ENCODE measurements at regions not wholly inside any gene's neighbourhood (a gene's known extent, or its start where the extent isn't known, plus 50 kb on each side); places are given as distances from the start of the nearest gene placed in this dataset.
"Not testable (repeated sequence)": the region's sequence is repeated elsewhere in the genome, so short reads cannot be mapped to it uniquely, and the experiment has no call there.

DNA sequence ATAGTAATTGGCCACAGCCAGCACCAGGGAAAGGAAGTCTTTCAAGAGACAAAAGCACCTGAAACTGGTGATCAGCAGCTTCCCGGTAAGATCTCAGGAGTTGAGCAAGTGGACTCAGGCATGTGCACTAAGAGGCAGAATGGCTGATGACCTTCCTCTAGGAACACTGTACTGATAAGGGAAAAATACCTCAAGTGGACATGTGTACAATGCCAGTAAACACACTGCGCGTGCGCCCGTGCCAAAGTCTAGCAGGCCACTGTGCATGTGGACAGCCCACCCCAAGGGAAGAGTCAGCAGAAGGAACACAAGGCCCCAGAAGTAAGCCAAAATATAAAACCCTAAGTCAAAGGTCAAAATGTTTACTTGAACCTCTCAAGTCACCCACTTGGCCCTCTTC lies 423.0 kb downstream of the TUSC1 start:
- DNase-seq, result no peak

- DNase-seq, result no peak
Observed at GRCh38 chr9:25254051-25254450, 424.2 kb downstream of the TUSC1 start.

DNA sequence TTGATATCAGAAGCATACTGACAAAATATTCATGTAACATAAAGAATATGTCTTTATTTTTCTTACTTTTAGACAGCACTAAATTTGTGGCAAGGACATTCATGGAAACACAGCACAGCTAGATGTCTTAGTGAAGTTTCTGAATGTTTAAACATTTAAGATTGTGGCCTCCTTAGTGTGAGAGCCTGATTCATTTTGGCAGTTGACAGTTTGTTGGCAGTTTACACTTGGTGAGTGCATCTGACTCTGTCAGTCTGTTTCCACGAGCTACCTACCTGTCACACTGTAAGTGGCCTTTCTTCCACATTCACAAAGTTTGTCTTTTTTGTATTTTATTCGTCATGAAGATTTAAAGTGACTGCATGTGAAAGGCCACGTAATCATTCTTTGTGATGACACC lies 436.8 kb downstream of the TUSC1 start:
- DNase-seq, result no peak

DNA sequence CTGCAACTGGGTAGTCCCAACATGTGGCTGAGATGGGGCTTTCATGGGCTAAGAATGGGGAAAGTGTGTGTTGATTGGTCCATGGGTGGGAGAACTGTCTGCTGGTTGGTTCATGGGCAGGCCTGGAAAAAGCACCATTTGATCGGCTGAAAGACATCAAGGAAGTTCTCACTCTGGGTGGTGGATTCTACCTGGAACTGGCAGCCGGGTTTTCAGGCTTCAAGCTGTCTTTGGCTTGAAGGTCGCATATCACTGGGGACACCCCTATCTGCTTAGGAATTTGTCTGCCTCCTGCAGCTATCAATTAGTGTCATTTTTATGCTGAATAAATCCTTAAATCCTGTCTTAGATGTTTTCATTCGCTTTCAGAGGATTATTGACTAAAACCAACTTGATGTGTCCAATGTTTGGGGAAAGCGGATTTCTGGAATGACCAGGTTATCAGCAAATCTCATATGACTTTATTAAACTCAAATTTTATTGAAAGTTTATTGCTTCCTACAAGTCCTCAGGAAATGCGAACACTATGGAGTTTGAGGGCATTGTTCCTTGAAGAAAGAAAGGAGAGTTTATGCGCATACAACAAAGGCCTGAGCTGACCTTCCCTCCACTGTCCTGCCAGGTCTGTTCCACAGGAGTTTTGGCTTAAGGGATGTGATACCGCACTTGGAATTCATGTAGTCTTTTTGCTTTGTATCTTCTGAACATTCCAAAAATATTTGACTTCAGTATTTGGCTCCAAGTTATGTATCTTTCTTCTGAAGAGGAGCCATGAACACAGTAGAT lies 451.1 kb downstream of the TUSC1 start:
- DNase-seq, result no peak

DNA sequence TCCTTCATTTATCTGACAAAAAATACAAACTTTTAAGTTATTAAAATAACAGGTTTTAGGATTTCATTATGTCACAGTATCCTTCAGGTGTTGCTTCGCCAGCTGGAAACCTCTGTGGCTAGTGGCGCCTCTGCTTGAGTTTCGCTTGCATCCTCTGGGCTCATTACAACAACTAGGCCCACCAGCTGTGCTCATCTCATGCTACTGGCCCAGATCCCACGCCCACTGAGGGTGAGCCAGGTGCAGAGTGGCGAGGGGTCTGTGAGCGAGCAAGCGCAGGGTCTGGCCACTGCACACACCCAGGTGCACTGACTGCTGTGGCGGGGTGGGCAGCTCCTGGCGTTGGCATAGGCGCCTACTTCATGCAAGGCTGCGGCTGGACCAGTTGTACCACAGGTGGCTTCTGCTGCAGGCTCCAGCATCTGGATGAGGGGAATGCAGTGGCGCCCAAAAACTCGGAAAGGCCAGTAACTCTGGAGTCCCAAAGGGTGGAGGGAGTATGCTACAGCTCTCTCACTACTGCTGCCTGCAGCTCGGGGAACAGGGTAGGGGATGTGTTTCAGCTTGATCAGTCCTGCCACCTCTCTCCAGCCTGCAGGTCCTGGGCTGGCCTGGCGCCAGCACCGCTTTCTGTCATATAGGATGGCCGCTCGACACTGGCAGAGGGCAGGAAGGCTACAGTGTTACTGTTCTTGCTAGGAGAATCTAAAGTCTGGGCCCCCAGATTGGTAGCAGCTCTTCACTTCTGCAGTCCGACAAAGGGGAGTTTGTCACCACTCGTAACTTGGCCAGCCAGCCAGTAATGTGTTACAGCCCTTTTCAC lies 452.1 kb downstream of the TUSC1 start:
- DNase-seq, result no peak

DNA sequence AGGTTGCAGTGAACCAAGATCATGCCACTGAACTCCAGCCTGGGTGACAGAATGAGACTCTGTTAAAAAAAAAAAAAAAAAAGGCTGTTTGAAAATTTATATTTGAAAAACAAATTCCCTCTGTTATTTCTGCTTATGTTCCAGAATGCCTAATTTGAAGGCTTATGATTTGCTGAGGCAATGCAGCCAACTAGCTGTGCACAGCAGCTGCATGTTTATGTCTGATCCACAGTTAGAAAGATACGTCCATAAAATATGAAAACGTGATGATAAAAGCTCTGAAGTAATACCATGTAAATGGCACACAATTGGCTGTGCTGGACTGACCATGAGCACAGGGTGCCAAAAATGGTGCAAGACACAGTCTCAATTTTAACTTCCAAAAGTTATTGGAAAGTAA lies 453.2 kb downstream of the TUSC1 start:
- no peak for DNase-seq

- DNase-seq, result no peak
Observed at GRCh38 chr9:25224309-25224708, 453.9 kb downstream of the TUSC1 start.

DNA sequence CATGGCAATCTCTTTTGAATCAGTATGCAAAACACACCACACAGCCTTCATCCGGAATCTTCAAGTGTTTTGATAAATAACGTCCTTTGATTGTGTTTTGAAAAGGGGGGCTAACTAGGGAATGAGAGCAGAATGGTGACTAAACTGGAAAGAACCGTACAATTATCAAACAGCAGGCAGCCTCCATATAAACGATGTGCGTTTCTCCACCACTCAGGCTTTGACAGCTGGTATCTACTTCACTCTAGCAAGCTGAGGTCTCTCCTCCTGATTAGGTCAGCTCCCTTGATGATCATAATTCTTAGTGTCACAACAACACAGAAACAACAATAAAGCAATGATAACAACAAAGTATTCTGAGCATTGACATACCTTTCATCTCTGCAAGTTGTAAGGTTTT lies 465.9 kb downstream of the TUSC1 start:
- DNase-seq, result no peak

DNA sequence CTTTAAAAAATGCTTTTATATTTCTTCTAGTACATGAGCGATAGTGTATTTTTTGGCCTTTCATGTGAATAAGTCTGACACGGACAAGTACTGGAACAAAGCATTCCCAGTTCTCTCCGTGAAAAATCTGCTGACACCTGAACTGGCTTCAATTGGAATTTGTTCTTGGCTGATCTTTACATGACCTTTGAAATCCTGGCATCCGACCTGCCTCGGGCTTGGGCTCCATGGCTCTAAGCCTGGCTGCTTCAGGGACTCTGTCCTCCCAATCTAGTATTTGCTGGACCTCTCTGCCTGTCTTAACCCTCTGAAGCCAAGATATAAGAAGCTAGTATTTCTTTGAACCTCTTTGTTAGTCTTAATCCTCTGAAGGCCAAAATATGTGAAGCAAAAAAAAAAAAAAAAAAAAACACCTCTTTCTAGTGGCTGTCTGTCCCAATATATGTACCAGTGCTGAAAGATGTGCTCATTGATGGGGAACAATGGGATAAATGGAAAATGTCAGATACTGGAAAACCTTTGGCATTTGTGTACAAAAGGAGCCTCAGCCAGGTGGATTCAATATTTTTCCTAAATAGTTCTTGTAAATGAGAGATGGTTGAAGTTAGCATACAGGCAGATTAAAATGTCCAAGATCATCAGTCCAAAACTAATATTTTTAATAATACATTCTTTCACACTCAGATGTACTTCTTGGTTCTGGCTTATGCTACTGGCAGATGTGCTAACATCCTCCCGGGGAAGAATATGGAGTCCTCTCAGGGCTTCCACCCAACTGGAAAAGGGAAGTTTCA lies 470.6 kb downstream of the TUSC1 start:
- no peak for DNase-seq

- no peak for DNase-seq
Observed at GRCh38 chr9:25206027-25206426, 472.2 kb downstream of the TUSC1 start.

GRCh38 chr9:25205285-25205684 lies 473.0 kb downstream of the TUSC1 start:
- DNase-seq, result no peak

DNA sequence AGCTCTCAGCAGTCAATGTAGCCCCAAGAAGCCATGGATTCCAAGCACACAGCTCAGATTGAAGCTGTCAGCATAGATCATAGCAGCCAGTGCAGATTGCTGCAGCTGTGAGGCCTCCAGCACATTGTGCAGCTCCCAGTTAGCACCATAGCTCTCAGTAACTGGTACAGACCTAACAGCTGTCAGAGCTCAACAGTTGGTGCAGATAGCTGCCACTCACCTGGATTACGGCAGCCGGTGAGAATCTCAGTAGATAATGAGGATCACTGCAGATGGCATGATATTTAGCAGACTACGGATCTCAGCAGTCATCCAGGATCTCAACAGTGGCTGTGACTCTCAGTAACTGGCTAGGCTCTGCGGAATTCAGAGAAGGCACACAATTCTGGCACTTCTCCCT lies 500.4 kb downstream of the TUSC1 start:
- DNase-seq, result no peak

DNA sequence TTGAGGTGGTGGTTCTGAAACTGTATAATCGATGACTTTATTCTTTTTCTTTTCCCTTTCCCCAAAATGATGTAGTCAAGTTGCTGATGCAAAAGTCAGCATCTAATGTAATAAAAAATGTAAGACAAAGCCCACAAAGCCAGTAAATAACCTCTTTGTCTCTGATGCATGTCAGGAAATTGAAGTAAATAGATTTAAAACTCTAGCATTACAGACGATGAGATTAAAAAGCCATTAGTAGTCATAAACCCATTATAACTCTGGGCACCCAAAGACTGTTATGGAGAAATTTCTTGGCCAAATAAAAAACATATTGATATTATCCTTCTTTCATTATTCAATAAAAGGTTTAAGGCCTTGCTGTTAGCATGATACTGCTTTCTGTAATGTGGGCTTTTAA lies 548.7 kb downstream of the TUSC1 start:
- no peak for DNase-seq

- no peak for DNase-seq
Observed at GRCh38 chr9:25121811-25122210, 556.4 kb downstream of the TUSC1 start.

DNA sequence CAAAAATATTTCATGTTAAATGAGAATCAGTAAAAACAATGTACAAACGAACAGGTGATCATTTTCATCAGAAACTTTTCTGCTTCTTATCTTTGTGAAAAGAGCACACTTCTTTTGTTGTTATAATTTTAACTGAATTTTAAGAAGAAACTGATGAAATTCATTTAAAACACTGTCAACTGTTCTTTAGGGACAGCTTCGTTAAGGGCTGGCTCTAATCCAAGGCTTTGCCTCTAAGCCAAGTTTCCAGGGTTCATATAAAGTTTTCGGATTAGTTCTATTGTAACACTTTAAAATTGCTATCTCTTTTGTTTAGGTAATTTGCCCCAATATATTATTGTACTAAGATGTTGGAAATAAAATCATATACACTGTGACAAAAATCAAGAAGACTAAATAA lies 559.2 kb downstream of the TUSC1 start:
- no peak for DNase-seq

- no peak for DNase-seq
Observed at GRCh38 chr9:25117791-25118190, 560.5 kb downstream of the TUSC1 start.

DNA sequence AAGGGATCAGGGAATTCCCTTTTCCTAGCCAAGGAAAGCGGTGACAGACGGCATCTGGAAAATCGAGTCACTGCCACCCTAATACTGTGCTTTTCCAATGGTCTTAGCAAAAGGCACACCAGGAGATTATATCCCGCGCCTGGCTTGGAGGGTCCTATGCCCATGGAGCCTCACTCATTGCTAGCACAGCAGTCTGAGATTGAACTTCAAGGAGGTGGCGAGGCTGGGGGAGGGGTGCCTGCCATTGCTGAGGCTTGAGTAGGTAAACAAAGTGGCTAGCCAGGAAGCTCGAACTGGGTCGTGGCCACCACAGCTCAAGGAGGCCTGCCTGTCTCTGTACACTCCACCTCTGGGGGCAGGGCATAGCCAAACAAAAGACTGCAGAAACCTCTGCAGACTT lies 556.5 kb upstream of the IZUMO3 start:
- not testable (repeated sequence) for DNase-seq

- no peak for DNase-seq
Observed at GRCh38 chr9:25094518-25094917, 548.8 kb upstream of the IZUMO3 start.

GRCh38 chr9:25078202-25078601 lies 532.5 kb upstream of the IZUMO3 start:
- DNase-seq, result no peak

- DNase-seq, result no peak
Observed at GRCh38 chr9:25048098-25048724, 502.5 kb upstream of the IZUMO3 start.

DNA sequence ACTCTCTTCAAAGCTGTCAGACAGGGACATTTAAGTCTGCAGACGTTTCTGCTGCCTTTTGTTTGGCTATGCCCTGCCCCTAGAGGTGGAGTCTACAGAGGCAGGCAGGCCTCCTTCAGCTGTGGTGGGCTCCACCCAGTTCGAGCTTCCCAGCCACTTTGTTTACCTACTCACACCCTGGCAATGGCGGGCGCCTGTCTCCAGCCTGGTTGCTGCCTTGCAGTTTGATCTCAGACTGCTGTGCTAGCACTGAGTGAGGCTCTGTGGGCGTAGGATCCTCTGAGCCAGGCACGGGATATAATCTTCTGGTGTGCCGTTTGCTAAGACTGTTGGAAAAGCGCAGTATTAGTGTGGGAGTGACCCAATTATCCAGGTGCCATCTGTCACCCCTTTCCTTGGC lies 499.8 kb upstream of the IZUMO3 start:
- DNase-seq, result not testable (repeated sequence)

DNA sequence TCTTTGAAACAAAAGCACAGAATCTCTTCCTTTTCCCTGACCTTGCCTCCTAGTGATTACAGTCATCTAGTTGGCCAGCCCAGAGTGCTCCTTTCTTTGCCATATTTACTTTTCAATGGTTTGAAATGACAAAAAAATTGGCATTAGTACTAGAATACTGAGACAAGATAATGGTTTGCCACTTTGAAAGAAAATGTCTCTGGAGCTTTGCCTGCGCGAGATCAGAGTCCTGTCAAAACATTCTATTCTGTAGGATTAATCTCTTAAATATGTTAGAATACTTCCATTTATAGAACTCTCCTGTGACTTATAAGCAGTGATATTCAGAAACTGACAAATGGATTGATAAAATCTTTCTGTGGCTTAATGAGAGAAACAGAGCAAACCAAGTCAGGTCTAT lies 484.0 kb upstream of the IZUMO3 start:
- DNase-seq, result no peak

GRCh38 chr9:25025686-25026085 lies 480.0 kb upstream of the IZUMO3 start:
- DNase-seq, result no peak
